ENCODE measurements at regions not wholly inside any gene's neighbourhood (a gene's known extent, or its start where the extent isn't known, plus 50 kb on each side); places are given as distances from the start of the nearest gene placed in this dataset.

DNA sequence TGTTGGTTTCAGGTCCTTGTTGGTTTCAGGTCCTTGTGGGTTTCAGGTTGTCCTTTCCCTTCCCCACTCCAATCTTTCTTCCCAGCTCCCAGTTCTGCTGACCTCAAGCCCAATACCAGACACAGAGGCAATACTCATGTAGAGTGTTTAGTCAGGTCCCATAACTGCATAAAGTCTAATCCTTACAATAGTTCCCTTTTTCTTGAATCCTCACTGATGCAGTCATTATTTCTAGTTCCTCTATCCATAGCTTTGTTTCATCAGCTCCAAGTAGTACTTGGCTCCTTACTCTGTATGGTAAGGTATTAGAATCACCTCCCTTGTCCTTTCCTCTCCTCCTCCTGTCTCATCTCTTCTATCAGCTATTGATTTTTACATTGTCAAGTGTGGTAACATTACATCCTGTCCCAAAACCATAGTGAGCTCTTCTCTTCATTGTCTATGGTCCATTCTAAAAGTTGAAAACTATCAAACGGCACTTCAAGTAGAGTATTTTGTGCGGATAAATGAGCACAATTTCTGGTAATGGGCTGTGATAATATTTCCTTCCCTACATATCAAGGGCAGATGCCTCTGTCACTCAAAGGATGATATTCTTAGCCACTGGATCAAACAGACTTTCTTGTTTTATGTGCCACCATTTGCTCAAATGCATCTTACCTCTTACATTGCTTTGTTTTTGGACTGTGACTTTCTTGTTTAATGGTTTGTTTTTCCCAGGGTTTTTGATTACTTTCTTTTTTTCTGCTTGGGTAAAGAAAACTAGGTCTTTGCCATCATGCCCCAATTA is 57.2 kb upstream of the JDP2 start:
- peaks cover 32% of the 10 kb centered on the region for H3K27me3 Mint-ChIP-seq (ENCODE audit: insufficient read depth)

GRCh38 chr14:75371297-75371696 is 56.5 kb upstream of the JDP2 start:
- Mint-ChIP-seq H3K36me3 (ENCODE audit: low read depth) (no peaks in the 10 kb centered on the region), H3K27me3 (ENCODE audit: insufficient read depth) (peaks cover 36% of the 10 kb centered on the region), H3K27ac (no peak overlapping the region), H3K9me3 (no peaks in the 10 kb centered on the region), H3K4me3 (no peak overlapping the region), H3K4me1 (ENCODE audit: low read depth) (no peaks in the 10 kb centered on the region)
- no peak for DNase-seq
- TF ChIP-seq, protein P1, sequence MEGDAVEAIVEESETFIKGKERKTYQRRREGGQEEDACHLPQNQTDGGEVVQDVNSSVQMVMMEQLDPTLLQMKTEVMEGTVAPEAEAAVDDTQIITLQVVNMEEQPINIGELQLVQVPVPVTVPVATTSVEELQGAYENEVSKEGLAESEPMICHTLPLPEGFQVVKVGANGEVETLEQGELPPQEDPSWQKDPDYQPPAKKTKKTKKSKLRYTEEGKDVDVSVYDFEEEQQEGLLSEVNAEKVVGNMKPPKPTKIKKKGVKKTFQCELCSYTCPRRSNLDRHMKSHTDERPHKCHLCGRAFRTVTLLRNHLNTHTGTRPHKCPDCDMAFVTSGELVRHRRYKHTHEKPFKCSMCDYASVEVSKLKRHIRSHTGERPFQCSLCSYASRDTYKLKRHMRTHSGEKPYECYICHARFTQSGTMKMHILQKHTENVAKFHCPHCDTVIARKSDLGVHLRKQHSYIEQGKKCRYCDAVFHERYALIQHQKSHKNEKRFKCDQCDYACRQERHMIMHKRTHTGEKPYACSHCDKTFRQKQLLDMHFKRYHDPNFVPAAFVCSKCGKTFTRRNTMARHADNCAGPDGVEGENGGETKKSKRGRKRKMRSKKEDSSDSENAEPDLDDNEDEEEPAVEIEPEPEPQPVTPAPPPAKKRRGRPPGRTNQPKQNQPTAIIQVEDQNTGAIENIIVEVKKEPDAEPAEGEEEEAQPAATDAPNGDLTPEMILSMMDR (IDR thresholded peaks at IDR 0.05): no peak

More for the DNA sequence above, 57.2 kb upstream of the JDP2 start:
- Mint-ChIP-seq H3K9me3 (no peaks in the 10 kb centered on the region), H3K4me3 (no peak overlapping the region), H3K27ac (no peak overlapping the region), H3K36me3 (ENCODE audit: low read depth) (no peaks in the 10 kb centered on the region), H3K4me1 (ENCODE audit: low read depth) (no peaks in the 10 kb centered on the region)
- DNase-seq: no peak
- TF ChIP-seq, protein P1 (IDR thresholded peaks at IDR 0.05): no peak

DNA sequence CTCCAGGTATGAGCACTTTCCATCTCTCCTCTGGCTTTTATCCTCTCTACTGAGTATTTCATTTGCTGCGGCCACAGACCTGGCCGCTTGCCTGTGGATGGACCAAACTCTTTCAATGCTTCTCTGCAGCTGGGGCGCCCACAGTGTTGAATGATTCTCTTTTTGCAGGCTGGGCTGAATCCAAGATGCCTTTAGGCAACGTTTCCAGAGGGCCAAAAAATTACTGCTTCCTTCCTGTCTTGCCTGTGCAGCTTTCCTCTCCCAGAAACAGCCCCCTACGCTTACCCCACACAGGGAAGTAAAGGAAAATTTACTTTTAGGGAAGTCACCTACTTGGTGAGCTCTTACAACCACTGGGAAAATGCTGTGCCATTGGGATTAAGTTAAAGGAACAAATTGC is 55.6 kb upstream of the JDP2 start:
- DNase-seq: no peak
- no peak overlapping the region for H3K4me3 Mint-ChIP-seq
- peaks cover 40% of the 10 kb centered on the region for H3K27me3 Mint-ChIP-seq (ENCODE audit: insufficient read depth)
- H3K4me1 Mint-ChIP-seq (ENCODE audit: low read depth): no peaks in the 10 kb centered on the region
- no peak overlapping the region for H3K27ac Mint-ChIP-seq
- H3K9me3 Mint-ChIP-seq: no peaks in the 10 kb centered on the region
- no peaks in the 10 kb centered on the region for H3K36me3 Mint-ChIP-seq (ENCODE audit: low read depth)
- TF ChIP-seq, protein P1 (IDR thresholded peaks at IDR 0.05): no peak

DNA sequence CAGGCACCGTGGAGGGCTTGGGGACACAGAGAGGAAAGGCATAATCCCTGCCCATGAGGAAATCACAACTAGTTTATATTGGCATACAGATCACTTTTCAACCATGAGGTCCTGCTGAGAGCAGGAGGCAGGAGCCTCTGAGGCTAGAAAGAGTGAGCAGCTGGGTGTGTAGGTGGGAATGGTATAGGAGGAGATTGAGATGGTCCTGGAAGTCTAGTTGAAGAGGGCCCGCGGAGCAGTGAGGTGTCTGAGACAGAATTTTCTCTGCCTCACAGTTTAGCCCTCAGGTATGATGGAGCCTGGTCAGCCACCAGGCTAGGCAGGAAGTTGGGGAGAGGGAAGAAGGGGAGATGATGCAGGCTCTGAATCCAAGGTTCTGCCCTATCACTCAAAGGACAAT is 54.7 kb upstream of the JDP2 start:
- no peak for DNase-seq
- TF ChIP-seq, protein P1 (IDR thresholded peaks at IDR 0.05): no peak
- no peak overlapping the region for H3K4me3 Mint-ChIP-seq
- peaks cover 41% of the 10 kb centered on the region for H3K27me3 Mint-ChIP-seq (ENCODE audit: insufficient read depth)
- no peaks in the 10 kb centered on the region for H3K4me1 Mint-ChIP-seq (ENCODE audit: low read depth)
- no peaks in the 10 kb centered on the region for H3K36me3 Mint-ChIP-seq (ENCODE audit: low read depth)
- H3K27ac Mint-ChIP-seq: no peak overlapping the region
- no peaks in the 10 kb centered on the region for H3K9me3 Mint-ChIP-seq

GRCh38 chr14:75373616-75374015 is 54.2 kb upstream of the JDP2 start:
- Mint-ChIP-seq H3K27ac (no peak overlapping the region), H3K9me3 (no peaks in the 10 kb centered on the region), H3K4me1 (ENCODE audit: low read depth) (no peaks in the 10 kb centered on the region), H3K36me3 (ENCODE audit: low read depth) (no peaks in the 10 kb centered on the region), H3K4me3 (no peak overlapping the region), H3K27me3 (ENCODE audit: insufficient read depth) (peaks cover 37% of the 10 kb centered on the region)
- DNase-seq: no peak
- TF ChIP-seq, protein P1 (IDR thresholded peaks at IDR 0.05): no peak

Data from HFFc6 (cell line).